HFFc6 (cell line): ENCODE measurements at regions not wholly inside any gene's neighbourhood (a gene's known extent, or its start where the extent isn't known, plus 50 kb on each side); places are given as distances from the start of the nearest gene placed in this dataset.

Experiments used
- DNase-seq: peaks from one replicate; pipeline ENCODE4 v3.0.0-alpha.2; 2018
- H3K27ac Mint-ChIP-seq: 2 replicates; pipeline ENCODE4 v1.8.0; 2020; ENCODE audit warnings: mild to moderate bottlenecking, mixed read lengths
- H3K27me3 Mint-ChIP-seq: 2 replicates; pipeline ENCODE4 v1.8.0; 2021; ENCODE audit warnings: mild to moderate bottlenecking, moderate library complexity, mixed read lengths; ENCODE audit not compliant: insufficient read depth
- H3K36me3 Mint-ChIP-seq: 2 replicates; pipeline ENCODE4 v1.8.0; 2021; ENCODE audit warnings: low read depth, mixed read lengths
- H3K4me1 Mint-ChIP-seq: 2 replicates; pipeline ENCODE4 v1.8.0; 2020; ENCODE audit warnings: low read depth, mixed read lengths
- H3K4me3 Mint-ChIP-seq: 2 replicates; pipeline ENCODE4 v1.8.0; 2020; ENCODE audit warnings: mild to moderate bottlenecking, moderate library complexity, mixed read lengths
- H3K9me3 Mint-ChIP-seq: 2 replicates; pipeline ENCODE4 v1.8.0; 2020; ENCODE audit warnings: mild to moderate bottlenecking, mixed read lengths
- CTCF ChIP-seq: fragments of 200-600 bp; sonication (generic); IDR thresholded peaks from 2 replicates; pipeline ENCODE4 v1.5.0; 2021; ENCODE audit warnings: antibody characterized with exemption, mild to moderate bottlenecking

- no peak overlapping the region for H3K27ac Mint-ChIP-seq
- DNase-seq = no peak
- TF ChIP-seq CTCF = no peak
- peaks cover 40% of the 10 kb centered on the region for H3K27me3 Mint-ChIP-seq
- H3K9me3 Mint-ChIP-seq = no peaks in the 10 kb centered on the region
- no peaks in the 10 kb centered on the region for H3K4me1 Mint-ChIP-seq
- H3K36me3 Mint-ChIP-seq = no peaks in the 10 kb centered on the region
- H3K4me3 Mint-ChIP-seq = no peak overlapping the region
Measured at GRCh38 chr22:44588348-44588747, 90.3 kb upstream of the RTL6 start.

- no peak for DNase-seq
- Mint-ChIP-seq H3K27ac (no peak overlapping the region), H3K36me3 (no peaks in the 10 kb centered on the region), H3K9me3 (no peaks in the 10 kb centered on the region), H3K4me3 (no peak overlapping the region), H3K4me1 (no peaks in the 10 kb centered on the region), H3K27me3 (peaks cover 44% of the 10 kb centered on the region)
- TF ChIP-seq CTCF = no peak
Measured at GRCh38 chr22:44587737-44588310, 89.8 kb upstream of the RTL6 start.

GRCh38 chr22:44586999-44587736 is 89.1 kb upstream of the RTL6 start:
- Mint-ChIP-seq H3K4me3 (no peak overlapping the region), H3K9me3 (no peaks in the 10 kb centered on the region), H3K36me3 (no peaks in the 10 kb centered on the region), H3K27ac (no peak overlapping the region), H3K27me3 (peaks cover 42% of the 10 kb centered on the region), H3K4me1 (no peaks in the 10 kb centered on the region)
- TF ChIP-seq CTCF = no peak
- no peak for DNase-seq

- H3K27me3 Mint-ChIP-seq = peaks cover 43% of the 10 kb centered on the region
- no peak overlapping the region for H3K27ac Mint-ChIP-seq
- H3K9me3 Mint-ChIP-seq = no peaks in the 10 kb centered on the region
- TF ChIP-seq CTCF = no peak
- no peaks in the 10 kb centered on the region for H3K4me1 Mint-ChIP-seq
- no peaks in the 10 kb centered on the region for H3K36me3 Mint-ChIP-seq
- H3K4me3 Mint-ChIP-seq = no peak overlapping the region
- DNase-seq = no peak
Measured at GRCh38 chr22:44586351-44586990, 88.4 kb upstream of the RTL6 start.

- no peak for TF ChIP-seq CTCF
- H3K4me3 Mint-ChIP-seq = no peak overlapping the region
- peaks cover 43% of the 10 kb centered on the region for H3K27me3 Mint-ChIP-seq
- no peak overlapping the region for H3K27ac Mint-ChIP-seq
- H3K36me3 Mint-ChIP-seq = no peaks in the 10 kb centered on the region
- H3K9me3 Mint-ChIP-seq = no peaks in the 10 kb centered on the region
- DNase-seq = no peak
- no peaks in the 10 kb centered on the region for H3K4me1 Mint-ChIP-seq
Measured at GRCh38 chr22:44585559-44586350, 87.7 kb upstream of the RTL6 start.
